CD4-positive, alpha-beta T cell treated with Interferon gamma for 1 hour (primary cell): ENCODE measurements at regions not wholly inside any gene's neighbourhood (a gene's known extent, or its start where the extent isn't known, plus 50 kb on each side); places are given as distances from the start of the nearest gene placed in this dataset.

ENCODE experiments used
- DNase-seq: peaks from one replicate; pipeline ENCODE4 v3.0.0-alpha.2; 2020

DNA sequence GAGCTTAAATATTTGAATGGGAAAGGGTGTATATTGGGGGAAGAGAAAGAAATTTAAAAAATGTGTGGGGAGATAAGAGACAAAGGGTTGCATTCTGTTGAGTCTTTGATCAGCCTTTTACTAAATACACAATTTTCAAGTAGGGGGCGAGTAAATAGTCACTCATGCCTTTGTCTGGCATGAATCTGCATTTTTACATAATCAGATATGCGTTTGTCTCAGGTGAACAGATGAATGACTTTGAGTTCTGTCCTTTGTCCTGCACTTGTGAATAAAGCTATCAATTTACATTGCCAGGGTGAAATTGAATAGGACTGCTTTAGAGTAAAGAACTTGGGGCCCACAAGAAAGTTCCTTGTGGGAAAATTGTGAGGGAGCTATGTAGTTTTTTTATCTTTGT lies 523.6 kb upstream of the LUZP2 start:
- no peak for DNase-seq

DNA sequence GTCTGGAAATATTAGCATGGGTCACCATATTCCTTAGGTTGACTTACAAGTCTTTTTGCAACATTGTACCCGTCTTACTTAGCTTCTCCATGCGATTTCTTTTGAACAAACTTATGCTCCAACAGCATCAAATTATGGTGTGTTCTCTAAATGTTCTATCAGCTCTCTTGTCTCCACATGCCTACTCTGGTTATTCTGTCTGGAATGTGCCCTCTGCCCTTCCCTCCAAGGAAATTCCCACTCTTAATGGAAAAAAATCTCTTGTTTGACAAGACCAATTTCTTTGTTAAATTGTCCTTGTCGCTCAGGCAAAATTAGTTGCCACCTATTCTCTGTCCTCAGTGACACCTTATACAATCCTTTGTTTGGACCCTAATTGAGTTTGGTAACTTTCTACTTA lies 522.8 kb upstream of the LUZP2 start:
- no peak for DNase-seq

DNA sequence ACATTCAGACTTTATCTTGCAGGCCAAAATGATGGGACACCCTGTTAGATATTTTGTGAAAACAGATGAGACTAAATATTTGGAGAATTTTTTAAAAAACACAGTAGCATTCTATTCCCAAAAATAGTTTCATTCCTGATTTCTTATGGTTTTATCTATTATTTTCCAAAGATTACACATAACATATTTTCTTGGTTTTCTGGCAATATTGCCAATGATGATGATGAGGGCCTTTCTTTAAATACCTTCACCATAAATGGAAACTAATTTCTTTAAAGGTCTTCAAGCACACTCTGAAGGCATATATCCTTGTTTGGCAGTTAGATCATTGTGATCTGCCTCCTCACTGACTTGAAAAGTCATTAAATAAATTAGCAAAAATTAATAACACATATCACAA lies 522.3 kb upstream of the LUZP2 start:
- no peak for DNase-seq

DNA sequence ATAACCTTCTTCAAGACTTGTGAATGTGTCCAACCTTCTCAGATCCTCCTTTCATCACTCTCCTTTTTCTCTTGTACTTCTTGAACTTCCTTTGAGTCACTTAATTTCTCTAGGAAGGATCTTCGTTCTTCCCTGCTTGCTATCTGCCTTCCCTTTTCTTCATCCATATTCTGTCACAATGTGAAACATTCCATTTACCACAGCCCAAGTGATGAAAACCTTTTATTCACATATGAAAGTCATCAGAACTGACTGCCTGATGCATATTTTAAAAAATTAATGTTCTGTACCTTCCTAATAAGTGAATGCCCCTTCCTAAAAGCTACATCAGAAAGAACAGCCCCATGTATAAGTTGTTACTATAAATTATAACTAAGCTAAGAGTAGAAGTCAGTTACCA lies 520.4 kb upstream of the LUZP2 start:
- DNase-seq = no peak

DNA sequence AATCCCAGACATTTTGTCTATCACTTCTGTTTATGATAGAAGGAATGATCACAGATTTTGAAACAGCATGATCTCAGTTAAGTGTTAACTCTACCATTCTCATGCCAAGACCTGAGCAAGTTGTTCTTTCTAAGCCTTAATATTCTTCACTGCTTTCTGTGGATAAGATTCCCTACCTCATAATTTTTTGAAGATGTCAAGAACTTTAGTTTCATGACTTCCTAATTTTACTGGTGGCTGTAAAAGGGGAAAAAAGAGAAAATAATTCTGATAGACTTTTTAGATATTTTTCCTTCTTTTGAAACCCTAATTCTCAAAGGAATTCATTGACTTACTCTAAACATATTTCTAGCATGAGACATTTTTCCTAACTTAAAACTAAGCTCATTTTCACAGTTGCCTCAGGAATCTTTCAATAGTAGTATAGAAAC lies 520.0 kb upstream of the LUZP2 start:
- no peak for DNase-seq

DNA sequence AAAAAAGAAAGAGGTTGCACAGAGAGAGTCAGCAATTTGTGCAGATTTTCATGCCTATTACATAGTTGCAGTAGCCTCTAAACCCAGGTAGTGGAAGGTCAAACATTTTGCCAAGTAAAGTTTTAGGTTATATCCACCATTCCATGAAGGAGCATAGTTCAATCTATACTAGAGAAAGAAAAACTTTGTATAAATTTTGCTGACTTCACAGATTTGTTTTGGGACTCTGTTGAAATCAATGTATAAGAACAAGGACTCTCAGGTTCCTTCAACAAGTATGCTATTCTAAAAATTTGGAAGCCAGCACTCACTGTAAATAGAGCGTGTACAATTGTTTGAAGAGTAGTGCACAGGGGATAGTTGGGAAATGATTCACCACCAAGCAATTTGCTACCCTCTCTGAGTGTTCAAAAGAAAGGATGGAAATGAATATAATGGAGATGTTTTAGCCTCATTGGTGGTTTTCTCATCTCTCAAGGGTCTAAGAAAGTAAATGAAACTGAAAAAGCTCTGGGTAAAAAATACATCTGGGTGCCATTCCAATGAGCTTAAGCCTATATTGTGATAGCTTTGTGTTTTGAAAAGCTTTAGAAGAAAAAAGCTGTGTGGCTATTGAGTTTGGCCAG lies 508.4 kb upstream of the LUZP2 start:
- DNase-seq = no peak

DNA sequence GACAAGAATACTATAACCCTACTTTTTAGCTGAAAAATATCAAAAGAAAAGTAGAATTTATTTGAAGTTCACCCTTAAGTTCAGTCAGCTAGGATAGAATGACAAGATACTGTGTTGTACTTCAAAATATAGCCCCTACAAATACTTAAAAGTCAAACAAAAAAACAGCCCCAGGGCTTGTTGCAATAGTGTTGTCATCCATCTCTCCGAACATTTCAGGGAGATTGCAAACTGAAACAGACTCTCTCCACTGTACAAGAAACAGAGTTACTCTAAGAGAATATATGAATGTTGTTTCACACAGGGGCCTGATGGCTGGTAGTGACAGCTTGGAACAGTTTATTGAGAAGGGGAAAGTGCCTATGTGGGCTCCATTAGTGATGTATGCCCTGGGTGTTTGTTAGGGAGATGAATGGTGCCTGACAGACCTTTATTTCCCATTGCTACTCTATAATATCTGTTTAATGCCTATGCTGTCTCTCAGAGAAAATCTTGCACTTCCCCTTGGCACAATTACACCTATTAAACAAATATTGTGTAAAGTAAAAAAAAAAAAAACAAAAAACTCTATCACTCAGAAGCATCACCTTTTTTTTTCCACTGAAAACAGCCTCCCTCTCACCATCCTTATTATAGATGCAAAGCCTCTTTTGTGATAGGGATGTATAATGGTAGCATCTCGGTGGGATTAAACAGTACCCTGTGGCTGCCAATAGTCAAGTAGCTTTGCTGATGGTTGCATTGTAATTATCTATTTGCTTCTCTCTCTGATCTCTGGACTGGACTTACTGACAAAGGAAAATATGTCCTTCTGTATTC lies 506.3 kb upstream of the LUZP2 start:
- DNase-seq = no peak

DNA sequence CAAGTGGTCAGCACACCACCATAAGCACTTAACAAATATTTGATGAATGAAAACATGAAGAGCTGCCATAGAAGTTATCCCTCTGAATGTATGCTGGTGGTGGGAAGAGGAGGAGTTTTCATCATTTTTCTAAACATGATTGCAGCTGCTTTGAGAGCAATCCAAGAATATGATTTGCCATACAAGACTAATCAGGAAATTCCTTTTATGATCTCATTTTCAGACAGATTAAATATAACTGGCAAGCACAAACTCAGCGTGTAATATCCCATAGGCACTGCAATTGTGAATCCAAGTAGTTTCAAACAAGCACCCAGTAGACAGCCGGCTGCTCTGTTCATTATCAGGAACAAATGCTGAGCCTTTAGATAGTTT lies 505.7 kb upstream of the LUZP2 start:
- DNase-seq = no peak

DNA sequence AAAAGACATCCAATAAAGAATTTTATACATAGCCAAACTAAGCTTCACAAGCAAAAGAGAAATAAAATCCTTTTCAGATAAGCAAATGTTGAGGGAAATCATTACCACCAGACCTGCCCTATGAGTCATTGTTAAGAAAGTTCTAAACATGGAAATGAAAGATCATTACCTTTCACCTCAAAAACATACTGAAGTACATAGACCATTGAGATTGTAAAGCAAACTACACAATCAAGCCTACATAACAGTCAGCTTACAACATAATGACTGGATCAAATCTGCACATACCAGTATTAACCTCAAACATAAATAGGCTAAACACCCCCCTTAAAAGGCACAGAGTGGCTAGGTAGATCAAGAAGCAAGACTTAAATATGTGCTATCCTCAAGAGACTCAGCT lies 501.0 kb upstream of the LUZP2 start:
- no peak for DNase-seq

DNA sequence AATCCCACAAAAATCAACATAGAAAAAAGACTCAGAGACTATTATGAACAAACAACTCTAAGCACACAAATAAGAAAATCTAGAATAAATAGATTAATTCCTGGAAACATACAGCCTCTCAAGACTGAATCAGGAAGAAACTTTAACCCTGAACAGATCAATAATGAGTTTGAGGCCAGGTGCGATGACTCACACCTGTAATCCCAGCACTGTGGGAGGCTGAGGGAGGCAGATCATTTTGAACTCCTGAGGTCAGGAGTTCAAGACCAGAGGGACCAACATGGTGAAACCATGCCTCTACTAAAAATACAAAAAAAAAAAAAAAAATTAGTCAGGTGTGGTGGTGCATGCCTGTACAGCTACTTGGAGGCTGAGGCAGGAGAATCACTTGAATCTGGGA lies 499.5 kb upstream of the LUZP2 start:
- DNase-seq = no peak

DNA sequence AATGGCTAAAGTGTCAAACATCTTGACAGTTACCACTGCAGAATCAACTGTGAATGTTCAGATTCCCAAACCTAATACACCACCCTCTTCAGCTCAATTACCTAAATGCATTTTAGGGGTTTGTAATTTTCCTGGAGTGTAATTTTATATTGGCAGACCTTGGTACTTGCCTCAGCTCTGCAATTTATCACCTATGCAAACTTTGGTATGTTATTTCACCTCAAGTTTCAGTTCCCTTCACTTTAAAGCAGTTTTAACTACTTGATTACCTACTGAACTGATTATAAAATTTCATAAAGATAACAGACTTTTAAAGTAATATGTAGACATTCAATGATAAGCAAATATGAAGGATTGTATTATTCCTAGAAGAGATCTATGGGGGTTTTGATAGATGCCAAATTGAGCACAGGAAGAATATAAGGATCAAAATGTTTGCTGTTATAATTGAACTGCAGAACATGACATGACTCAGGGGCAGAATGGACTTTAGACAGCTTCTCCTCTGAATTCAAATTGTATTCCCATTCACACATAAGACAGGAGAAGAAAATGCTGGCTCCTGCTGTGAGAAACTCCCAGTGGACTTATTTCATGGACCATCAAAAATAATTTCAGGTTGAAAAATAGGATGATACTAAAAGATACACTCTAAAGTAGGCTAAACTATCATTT lies 491.5 kb upstream of the LUZP2 start:
- DNase-seq = no peak

DNA sequence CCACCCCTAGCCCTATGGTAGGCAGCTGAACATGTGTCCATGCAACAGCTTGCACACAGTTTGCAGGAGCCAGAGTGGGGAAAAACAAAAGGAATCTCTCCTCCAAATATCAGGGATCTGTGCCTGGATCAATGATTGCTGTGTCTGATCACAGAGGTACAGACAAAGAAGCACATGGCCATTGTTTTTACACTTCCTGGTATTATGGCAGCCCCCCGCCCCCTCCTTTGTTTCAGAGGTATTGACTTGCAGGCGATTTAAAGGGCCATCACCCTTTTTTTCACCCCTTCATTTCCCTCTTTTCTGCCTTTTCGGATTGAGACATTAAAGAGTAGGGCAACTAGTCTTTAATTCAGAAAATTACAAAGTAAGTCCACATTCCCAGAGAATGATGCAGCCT lies 453.0 kb upstream of the LUZP2 start:
- DNase-seq = no peak

DNA sequence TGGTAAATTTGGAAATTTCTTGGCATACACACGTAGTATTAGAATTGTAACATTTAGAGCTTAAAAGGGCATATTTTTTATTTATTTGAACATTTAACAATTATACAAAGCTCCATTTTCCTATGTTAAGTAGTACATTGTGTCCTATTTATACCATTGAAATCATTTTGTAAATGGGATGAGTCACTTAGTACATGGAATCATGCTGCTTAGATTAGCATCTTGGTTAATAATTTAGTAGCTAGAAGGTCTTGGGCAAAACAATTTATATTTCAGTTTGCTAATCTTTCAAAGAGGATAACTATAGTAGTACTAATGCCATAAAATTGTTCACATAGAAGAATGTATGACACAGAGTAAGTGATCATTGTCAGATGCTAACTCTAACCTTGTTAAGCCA lies 450.1 kb upstream of the LUZP2 start:
- DNase-seq = no peak

DNA sequence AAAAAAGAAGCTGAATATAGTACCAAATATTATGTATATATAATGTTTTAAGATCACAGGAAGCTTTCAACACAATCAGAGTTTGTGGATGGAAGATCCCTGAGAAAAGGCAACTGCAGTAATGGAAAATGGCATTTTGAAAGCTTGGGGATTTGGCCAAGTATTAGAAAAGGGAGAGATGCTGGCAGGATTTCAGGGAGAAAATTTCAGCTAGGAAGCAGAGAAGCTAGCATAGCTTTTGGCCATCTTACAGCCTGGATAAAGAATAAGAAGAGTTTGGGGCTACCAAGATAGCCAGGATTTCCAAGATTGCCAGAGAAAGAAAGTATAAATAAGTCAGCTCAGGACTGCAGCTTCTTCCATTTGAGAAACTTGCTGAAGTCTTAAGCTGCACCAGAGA lies 440.8 kb upstream of the LUZP2 start:
- no peak for DNase-seq

DNA sequence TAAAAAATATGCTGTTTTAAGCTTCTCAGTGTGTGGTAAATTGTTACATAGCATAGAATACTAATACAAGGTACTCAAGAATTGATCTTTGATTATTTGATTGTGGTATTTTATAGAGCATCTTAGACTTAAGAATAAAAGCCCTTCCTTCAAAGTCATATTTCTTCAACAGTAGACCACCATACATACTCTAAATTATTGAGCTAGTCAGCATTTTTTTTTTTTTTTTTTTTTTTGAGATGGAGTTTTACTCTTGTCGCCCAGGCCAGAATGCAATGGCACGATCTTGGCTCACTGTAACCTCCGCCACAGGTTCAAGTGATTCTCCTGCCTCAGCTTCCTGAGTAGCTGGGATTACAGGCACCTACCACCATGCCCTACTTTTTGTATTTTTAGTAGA lies 436.7 kb upstream of the LUZP2 start:
- DNase-seq = no peak

DNA sequence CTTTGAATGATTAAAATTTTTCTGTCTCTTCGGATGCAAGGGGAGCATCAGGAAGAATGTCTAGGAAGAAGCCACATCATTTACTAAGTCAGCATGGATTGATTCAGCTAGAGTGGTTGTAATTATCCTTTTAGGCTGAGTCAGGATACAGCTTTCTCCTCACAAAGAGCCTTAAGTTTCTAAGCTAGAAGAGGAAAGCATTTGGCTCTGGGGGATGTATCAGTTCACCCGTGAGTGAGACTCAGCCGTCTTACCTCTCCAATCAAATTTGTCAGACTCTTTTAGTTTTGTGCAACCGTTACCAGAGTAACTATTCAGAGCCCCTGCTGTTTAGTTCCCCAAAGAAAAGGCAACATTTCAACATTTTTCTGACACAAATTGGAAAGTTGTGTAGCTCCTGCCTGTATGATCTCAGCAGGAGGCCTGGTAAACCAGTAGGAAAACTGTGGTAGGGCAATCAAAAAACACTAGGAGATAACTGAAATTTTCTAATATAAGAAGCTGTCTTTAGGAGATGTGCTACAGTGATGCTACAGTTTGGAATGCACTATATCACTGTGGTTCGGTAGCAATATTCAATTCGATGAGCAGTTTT lies 432.4 kb upstream of the LUZP2 start:
- DNase-seq = no peak

DNA sequence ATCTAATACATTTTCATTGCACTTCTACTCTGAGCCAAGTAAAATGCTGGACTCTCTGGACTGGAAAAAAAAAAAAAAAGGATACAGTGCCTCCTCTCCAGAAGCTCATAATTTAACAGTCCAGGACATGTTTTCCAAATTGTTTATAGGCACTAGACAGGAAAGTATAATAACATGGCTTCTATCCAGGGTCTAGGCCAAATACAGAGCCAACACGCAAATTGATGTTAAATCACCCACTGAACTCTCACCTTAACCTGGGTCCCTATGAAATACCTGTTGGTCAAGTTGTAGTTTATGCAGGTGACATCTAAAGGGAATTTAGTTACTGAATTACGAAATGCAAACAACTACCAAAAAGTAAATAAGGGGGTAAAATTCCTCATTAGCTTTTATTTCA lies 428.7 kb upstream of the LUZP2 start:
- no peak for DNase-seq

DNA sequence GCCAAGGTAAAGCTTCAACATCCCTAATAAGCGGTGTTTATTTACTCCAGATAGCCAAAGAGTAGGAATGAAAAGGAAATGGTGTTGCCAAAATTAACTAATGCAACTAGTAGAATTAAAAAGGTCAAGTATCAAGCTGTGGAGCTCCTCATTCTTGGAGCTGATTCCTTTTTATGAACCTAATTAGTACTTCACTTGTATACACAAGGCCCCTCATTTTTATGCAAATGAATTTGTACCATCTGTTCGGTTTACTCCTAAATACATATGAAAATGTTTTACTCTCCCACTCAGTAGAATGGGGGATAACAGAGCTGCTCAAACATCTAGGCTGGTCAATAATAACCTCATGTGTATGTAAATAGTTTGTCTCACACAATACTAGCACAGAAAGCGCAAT lies 426.4 kb upstream of the LUZP2 start:
- no peak for DNase-seq

DNA sequence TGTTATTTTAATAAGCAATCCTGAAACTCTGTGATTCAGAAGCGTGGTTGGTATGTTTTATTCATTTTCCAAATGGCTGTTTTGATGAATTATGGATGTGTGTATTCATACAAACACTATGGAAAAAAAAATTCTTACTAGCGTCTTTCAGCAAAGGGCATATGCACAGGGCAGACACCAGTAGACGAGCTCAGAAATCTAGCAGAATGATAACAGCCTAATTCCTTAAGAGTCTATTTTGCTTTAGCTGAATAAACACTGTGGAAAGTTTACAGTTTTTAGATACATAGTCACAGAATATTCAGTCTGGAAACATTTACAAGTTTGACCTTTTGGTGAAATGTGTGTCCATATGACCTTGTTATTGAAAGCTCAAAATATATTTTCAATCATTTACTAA lies 418.8 kb upstream of the LUZP2 start:
- no peak for DNase-seq

DNA sequence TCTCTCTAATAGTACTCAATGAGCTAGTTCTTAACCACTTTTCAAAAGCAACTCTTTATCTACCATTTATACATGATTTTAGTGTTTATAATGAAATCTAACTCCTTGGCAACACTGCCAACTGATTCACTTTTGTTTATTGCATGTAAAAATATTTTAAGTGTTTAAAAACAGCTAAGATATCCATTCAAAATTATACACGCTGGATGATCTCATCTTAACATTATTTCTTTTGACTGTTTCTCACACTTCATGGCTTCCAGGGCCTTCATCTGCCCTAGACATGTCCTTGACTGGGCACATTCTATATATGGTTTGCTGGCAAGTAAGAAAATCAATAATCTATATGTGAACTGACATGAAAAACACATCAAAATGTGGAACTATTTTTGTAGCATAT lies 414.6 kb upstream of the LUZP2 start:
- DNase-seq = no peak

DNA sequence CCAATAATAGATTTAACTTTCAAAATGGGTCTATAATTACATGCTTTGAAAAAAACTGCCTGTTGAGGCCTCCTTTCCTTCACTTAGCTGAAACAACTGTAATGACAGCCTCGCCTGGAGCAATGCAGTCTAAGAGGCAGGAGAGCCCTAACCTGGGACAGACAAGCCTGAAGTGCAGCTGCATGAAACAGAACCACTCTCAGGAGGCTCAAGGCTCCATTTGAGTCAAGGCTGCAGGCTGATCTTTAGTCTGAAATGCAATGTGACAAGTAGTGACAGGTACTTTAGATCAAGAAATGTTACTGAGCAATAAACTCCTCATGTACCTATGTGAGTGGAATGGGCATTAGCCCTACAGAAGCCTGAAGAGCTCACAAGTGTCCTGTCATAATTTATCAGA lies 414.0 kb upstream of the LUZP2 start:
- DNase-seq = no peak

DNA sequence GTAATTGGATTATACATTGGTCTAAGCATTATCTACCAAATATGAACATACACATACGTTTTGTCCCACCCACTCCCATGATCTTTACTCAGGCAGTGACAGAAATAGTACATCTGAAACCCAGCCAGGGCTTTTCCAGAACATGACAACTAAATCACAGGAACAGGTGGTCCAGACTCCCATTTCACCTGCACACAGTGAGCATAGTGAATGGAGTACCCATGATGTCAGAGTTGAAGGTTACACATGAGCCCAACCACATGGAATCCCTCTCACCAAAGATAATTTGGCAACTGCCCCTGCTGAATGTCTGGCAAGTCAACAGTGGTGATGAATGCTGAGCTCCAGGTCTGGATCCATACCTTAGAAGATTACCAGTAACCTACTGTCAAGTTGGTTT lies 411.9 kb upstream of the LUZP2 start:
- DNase-seq = no peak

DNA sequence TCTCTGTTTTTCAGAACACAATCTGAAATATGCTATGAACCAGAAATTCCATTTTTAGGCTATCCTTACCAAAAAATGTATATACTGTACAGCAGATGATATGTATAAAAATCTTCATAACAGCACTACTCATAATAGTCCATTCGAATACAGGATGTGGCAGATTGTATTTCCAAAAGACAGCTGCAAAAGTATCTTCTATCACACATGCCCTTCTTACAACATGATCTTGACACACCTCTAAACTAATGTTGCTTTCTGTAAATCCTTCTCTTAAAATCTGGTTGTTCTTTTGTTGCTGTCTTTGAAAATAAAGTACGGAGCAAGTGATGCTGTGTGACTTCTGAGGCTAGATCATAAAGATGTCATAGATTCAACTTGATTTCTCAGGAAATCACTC lies 409.9 kb upstream of the LUZP2 start:
- DNase-seq = no peak

DNA sequence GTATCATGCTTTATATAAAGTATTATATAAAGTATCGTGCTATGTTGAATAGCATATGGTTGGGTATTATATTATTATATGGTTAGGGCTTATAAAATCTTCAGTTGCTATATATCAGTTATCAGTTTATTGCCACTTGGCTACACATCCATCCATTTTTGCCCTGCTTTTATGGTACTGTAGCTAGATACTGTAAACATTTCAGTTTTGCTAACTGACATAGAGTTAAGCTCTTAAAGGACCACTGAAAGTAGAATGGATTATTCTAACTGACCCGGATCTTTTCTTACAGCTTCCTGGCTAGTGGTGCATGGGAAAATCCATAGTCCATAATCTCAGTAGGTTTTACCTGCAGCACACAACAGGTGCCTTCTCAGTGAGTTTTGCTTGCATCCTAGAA lies 405.3 kb upstream of the LUZP2 start:
- DNase-seq = no peak
